ENCODE measurements at regions not wholly inside any gene's neighbourhood (a gene's known extent, or its start where the extent isn't known, plus 50 kb on each side); places are given as distances from the start of the nearest gene placed in this dataset.
"Not testable (repeated sequence)": the region's sequence is repeated elsewhere in the genome, so short reads cannot be mapped to it uniquely, and the experiment has no call there.

- 53 to 92% (median 85%) methylated on average over 1 to 2 of the region's 2 CpGs for WGBS, 3 donors
- no peak overlapping the region for H3K4me3 ChIP-seq
- intact Hi-C loops (cut with DNase I) = no loop called here
- no peaks in the 10 kb centered on the region for H3K36me3 ChIP-seq
- H3K27me3 ChIP-seq = no peaks in the 10 kb centered on the region
- H3K27ac ChIP-seq = no peak overlapping the region
- no peak for DNase-seq
- no peaks in the 10 kb centered on the region for H3K4me1 ChIP-seq (ENCODE audit: insufficient read depth)
- TF ChIP-seq EP300 (IDR thresholded peaks at IDR 0.05) = no peak
- no peak for TF ChIP-seq POLR2A (IDR thresholded peaks at IDR 0.05)
- TF ChIP-seq CTCF (IDR thresholded peaks at IDR 0.05) = no peak
- no peaks in the 10 kb centered on the region for H3K9me3 ChIP-seq
Observed at GRCh38 chr19:27822336-27822735, 1390.6 kb downstream of the UQCRFS1 start.

- intact Hi-C loops (cut with DNase I) = no loop called here
- no peak for DNase-seq
- TF ChIP-seq EP300 (IDR thresholded peaks at IDR 0.05) = no peak
- TF ChIP-seq CTCF (IDR thresholded peaks at IDR 0.05) = no peak
- no peak for TF ChIP-seq POLR2A (IDR thresholded peaks at IDR 0.05)
- Histone ChIP-seq H3K9me3 (no peaks in the 10 kb centered on the region), H3K27me3 (no peaks in the 10 kb centered on the region), H3K27ac (no peak overlapping the region), H3K36me3 (no peaks in the 10 kb centered on the region), H3K4me1 (ENCODE audit: insufficient read depth) (no peaks in the 10 kb centered on the region), H3K4me3 (no peak overlapping the region)
Observed at GRCh38 chr19:27821418-27822018, 1391.4 kb downstream of the UQCRFS1 start.

- H3K27me3 ChIP-seq = no peaks in the 10 kb centered on the region
- intact Hi-C loops (cut with DNase I) = no loop called here
- TF ChIP-seq POLR2A (IDR thresholded peaks at IDR 0.05) (no peak), EP300 (IDR thresholded peaks at IDR 0.05) (no peak), CTCF (IDR thresholded peaks at IDR 0.05) (no peak)
- H3K9me3 ChIP-seq = no peaks in the 10 kb centered on the region
- H3K4me1 ChIP-seq (ENCODE audit: insufficient read depth) = no peaks in the 10 kb centered on the region
- H3K4me3 ChIP-seq = no peak overlapping the region
- WGBS, 3 donors = 77 to 90% (median 85%) methylated on average over 1 of the region's 1 CpG
- DNase-seq = no peak
- H3K27ac ChIP-seq = no peak overlapping the region
- H3K36me3 ChIP-seq = no peaks in the 10 kb centered on the region
Observed at GRCh38 chr19:27815985-27816384, 1397.0 kb downstream of the UQCRFS1 start.

GRCh38 chr19:27814834-27815233 is 1398.1 kb downstream of the UQCRFS1 start:
- H3K27ac ChIP-seq; H3K4me1 ChIP-seq (ENCODE audit: insufficient read depth); H3K27me3 ChIP-seq; H3K36me3 ChIP-seq; H3K9me3 ChIP-seq; intact Hi-C loops (cut with DNase I); DNase-seq; H3K4me3 ChIP-seq: not testable (repeated sequence)
- WGBS, 3 donors = 86 to 90% (median 90%) methylated on average over 4 of the region's 4 CpGs

GRCh38 chr19:27814274-27814673 is 1398.7 kb downstream of the UQCRFS1 start:
- DNase-seq; H3K4me1 ChIP-seq (ENCODE audit: insufficient read depth); H3K36me3 ChIP-seq; H3K9me3 ChIP-seq; H3K27me3 ChIP-seq; H3K27ac ChIP-seq; intact Hi-C loops (cut with DNase I); H3K4me3 ChIP-seq: not testable (repeated sequence)
- WGBS, 3 donors = 95 to 96% (median 96%) methylated on average over 3 of the region's 3 CpGs
